G401 (cell line): ENCODE measurements at regions not wholly inside any gene's neighbourhood (a gene's known extent, or its start where the extent isn't known, plus 50 kb on each side); places are given as distances from the start of the nearest gene placed in this dataset.

Experiments used
- DNase-seq: peaks from one replicate; pipeline ENCODE4 v3.0.0-alpha.2; 2015; ENCODE audit warnings: low spot score
- in situ Hi-C: cut with HindIII; loops from 2 replicates; pipeline ENCODE4 v1.10.0; 2016; ENCODE audit warnings: low sequenced_read_pairs, mixed read lengths

DNA sequence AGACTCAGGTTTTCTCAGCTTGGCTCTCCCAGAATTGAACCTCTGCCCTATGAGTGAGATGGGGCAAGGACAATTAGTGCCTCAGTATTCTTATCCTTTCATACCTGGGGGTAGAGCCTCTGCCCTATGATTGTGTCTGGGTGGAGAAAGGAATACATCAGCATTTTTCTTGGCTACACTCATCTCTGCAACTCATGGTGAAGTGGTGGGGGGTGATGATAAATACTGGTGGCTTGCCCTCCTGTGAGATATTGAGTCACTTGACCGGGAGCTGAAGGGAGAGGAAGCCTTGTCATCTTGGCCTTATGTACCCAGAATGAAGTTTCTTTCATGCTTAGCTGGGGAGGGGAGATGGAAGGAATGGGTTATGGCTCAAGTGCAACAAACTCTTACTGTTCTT lies 71.3 kb upstream of the ENOX2 start:
- in situ Hi-C loops, result no loop called here
- DNase-seq, result no peak

DNA sequence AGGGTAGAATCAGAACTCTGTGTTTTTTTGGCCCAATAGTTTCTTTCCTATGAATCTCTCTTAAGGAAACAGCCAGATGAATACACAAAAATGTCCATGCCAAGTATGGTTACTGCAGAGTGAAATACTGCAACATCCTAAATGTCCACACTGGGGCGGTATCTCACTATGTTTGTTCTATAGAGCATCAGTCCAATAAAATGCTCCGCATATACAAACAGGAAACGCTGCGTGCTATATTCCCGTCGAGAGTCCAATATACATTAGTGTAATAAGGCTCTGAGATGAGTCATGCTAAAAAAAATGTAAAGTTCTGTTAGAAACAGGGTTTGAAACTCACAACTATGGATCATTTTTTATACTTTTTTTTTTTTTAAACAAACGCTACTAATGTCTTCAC lies 72.9 kb upstream of the ENOX2 start:
- in situ Hi-C loops, result no loop called here
- DNase-seq, result peak; percentile 11

DNA sequence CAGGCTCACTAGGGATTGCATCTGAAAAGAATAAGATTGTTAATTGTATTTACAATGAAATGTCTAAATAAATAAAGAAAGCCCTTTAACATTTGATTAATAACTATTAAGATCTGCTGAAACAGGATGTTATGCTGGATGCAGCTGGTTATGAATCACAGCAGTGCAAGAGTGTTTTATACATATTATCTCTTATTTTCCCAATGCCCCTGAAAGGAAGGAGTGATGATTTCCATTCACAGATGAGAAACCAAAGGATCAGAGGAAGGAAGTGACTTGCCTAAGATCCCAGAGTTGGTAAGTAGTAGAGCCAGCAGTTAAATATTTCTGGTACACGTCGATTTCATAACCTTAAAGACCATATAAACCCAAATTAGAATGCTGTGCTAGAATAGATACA lies 76.3 kb upstream of the ARHGAP36 start:
- no peak for DNase-seq
- in situ Hi-C loops, result no loop called here

DNA sequence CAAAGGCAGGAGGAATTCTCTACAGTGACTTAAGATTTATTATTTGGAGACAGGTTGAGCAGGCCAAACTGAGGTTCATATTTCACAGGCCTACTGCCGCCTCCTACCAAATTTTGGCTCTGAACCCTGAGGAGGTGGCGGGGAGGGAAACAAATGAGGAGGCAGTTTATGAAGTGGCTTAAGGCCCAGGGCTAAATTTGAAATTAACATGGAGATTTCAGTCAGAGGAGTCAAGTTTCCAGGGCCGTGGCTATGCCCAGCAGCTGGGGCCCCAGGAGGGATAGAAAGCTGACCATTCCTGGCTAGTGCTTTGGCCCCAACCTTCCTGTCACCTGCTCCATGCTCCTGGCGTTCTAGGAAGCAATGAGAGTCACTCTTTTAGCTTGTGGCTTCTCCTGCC lies 73.4 kb upstream of the ARHGAP36 start:
- in situ Hi-C loops, result no loop called here

DNA sequence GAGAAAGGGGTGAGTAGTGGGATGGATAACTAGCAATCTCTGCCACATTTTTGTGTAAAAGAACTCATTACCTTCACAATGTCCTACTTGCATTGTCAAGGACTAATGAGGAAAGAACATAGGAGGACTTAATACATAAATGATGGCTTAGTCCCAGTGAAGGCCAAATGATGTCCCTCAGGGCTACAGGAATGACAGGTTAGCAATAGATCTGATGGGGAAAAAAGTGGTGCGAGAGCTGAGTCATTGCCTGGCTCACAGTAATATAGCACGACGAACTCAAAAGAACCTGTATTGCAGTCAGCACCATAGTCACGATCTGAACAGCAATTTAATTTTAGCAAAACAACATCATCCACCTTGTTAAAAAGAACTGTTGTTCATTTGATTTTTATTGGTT lies 70.9 kb upstream of the ARHGAP36 start:
- in situ Hi-C loops, result no loop called here
- DNase-seq, result no peak

More for the DNA sequence above, 73.4 kb upstream of the ARHGAP36 start:
- DNase-seq, result no peak

DNA sequence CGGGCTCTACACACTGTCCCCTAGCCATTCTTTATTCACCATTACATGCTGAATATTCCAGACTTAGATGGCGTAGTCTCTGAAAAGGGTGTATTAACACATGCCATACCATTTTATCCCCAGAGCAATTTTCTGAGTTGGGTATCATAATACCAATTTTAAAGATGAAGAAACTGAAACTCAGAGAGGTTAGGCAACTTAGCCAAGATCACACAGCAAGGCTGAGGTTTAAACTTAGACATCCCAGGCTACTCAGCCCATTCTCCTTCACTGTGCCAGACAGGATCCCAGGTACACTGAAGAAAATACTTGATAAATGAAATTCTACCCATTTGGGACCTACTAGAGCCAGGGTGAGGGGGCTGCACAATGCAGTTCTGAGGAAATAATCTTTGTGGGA lies 67.4 kb upstream of the ARHGAP36 start:
- in situ Hi-C loops, result no loop called here

DNA sequence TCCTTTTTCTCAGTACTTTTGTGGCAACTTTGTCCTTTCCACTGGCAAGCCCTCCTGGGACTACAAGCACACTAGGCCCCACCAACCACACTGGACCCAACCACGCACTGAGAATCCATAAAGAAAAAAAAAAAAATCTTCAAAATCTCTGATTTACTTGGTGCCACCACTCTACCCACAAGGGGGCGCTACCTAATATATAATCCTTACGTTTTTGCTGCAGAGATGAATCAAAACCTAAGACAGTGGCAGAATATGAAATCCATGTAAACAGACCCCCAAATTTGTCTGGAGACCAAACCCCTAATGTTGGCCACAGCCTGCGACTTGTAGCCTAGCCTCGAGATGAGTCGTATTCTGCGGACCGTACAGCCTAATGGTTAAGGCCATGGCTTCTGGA lies 63.5 kb upstream of the ARHGAP36 start:
- no peak for DNase-seq
- in situ Hi-C loops, result no loop called here

More for the DNA sequence above, 67.4 kb upstream of the ARHGAP36 start:
- no peak for DNase-seq

DNA sequence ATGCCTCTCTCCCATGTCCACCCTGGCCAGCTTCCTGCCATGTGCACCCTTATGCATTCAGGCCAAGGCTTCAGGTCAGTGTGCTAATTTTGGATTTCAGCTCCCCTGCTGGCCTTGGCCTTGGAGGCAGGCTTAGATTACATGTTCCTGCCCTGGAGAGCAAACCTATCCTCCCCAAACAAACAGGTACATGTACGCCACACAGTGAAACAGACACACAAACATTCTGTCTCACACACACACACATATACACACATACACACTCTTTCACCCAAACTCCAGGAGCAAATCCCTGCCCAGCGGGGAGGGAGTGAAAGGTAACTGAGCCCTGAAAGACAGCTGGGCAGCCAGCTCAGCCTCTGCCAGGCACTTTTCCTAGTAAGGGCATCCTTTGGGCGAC lies 62.7 kb upstream of the ARHGAP36 start:
- in situ Hi-C loops, result no loop called here
- no peak for DNase-seq

DNA sequence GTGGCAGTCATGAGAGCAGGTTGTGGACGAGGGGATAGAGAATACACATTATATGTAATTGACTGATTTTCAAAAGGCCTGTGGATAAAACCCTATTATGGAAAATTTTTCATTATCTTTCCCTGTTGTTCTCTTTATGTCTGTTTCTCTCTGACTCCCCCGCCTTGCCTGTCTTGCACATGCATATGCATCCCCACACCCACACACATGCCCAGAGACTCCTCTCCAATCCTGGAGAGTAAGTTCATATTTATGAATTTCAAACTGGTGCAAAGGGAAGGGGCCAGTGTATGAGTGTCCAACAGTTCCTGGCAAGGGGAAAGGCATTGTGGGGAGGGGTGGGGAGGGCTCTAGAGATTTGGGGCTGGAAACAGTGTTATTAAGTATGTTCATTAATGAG lies 60.8 kb upstream of the ARHGAP36 start:
- in situ Hi-C loops, result no loop called here
- DNase-seq, result no peak

DNA sequence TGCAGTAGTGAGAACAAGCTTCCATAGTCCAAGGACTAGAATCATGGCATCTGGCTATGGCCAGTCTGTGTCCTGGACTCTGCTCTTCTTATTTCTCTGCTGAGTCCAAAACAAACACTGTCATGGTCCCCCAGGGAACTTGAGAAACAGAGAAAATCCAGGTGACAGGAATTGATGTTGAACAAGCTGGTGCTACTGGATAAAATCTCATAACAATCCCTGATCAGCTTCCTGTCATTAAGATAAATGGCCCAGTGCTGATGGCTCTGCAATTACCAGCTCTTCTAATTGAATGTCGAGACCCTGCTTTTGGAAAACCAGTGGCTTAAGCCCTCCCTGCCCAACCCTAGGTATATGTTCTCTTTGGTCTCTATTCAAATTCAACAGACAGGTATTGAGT lies 58.8 kb upstream of the ARHGAP36 start:
- in situ Hi-C loops, result no loop called here
- no peak for DNase-seq
